Stimulated activated CD8-positive, alpha-beta memory T cell treated with anti-CD3 and anti-CD28 coated beads, Interleukin-15, amount 100 ng/mL, for 48 hours (primary cell): ENCODE measurements at regions not wholly inside any gene's neighbourhood (a gene's known extent, or its start where the extent isn't known, plus 50 kb on each side); places are given as distances from the start of the nearest gene placed in this dataset.

Experiments used
- DNase-seq, 2 donors: peaks; one replicate each; pipeline ENCODE4 v3.0.0-alpha.2; 2020; ENCODE audit warnings: low read depth in 2 of 2

DNA sequence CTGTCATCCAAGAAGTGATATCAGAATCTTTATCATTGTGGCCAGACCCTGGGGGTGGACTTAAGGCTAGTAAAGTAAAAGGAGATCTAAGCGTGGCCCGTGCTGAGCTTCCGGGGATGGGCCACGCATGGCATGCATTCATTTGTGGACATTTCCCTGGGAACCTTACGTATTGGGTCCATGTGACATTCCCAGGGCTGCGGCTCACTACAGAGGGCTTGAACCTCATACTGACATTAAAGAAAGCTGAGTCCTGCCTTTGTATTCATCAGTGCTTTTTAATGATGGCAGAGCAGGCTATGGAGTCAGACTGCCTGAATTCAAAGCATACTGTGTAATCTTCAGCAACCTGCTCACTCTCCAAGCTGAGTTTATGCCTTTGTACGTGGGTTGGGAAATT lies 152.2 kb upstream of the AFDN start:
- DNase-seq: no peak

DNA sequence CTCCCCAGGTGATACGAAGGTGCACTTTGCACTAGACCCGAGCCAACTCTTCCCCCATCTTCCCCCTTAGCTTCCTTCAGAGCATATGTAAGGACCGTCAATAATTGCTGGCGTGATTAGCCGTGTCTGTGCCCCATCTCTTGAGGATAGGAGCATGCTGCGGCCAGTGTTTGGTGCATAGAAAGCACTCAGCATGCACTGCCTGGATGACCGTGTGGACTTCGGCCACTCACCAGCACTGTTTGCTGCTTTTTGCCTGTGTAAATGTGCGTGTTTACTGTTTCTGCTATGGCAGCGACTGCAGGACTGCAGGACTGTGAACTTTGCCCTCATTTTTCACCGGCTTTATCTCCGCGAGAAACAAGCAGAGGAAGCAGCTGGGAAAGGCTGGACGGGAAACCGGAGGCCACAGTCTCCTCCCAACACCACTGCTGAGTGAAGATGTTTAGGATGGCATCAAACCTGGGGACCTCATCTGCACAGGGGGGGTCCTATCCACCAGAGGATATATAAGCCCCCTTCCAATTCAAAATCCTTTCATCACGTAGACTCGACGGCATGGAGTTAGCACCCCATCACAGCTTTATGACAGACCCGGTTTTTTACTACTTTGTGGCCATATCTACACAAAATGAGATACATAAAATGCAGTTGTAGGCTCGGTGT lies 150.6 kb upstream of the AFDN start:
- no peak for DNase-seq

DNA sequence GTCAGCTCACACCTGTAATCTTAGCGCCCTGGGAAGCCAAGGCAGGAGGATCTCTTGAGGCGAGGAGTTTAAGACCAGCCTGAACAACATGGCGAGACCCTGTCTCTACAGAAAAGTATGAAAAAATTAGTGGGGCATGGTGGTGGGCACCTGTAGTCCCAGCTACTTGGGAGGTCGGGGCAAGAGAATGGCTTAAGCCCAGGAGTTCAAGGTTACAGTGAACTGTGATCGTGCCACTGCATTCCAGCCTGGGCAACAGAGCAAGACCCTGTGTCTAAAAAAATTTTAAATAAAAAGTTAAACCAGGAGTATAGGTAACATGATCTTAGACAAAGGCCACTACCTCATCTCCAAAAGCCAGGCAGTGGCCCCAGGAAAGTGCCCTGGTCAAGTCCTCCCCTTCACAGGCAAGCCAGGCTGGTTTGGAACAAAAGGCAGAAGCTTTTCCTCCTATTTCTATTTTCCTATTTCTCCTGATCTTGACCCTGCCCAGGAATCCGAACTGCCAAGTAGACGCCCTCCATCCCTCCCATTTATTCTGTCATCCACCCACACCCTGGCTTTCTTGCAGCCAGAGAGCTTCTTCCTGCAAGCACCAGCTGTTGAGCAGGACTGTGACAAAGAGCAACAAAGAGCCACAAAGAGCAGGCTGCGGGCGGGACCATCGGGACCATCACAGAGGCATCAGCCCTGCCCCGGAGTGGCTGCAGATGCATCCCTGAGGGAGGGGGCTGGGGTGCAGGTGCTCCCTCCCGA lies 149.9 kb upstream of the AFDN start:
- DNase-seq: no peak

GRCh38 chr6:167677422-167677789 lies 149.3 kb upstream of the AFDN start:
- DNase-seq: no peak

GRCh38 chr6:167678102-167679101 lies 148.3 kb upstream of the AFDN start:
- no peak for DNase-seq

GRCh38 chr6:167679122-167679736 lies 147.5 kb upstream of the AFDN start:
- DNase-seq: no peak

DNA sequence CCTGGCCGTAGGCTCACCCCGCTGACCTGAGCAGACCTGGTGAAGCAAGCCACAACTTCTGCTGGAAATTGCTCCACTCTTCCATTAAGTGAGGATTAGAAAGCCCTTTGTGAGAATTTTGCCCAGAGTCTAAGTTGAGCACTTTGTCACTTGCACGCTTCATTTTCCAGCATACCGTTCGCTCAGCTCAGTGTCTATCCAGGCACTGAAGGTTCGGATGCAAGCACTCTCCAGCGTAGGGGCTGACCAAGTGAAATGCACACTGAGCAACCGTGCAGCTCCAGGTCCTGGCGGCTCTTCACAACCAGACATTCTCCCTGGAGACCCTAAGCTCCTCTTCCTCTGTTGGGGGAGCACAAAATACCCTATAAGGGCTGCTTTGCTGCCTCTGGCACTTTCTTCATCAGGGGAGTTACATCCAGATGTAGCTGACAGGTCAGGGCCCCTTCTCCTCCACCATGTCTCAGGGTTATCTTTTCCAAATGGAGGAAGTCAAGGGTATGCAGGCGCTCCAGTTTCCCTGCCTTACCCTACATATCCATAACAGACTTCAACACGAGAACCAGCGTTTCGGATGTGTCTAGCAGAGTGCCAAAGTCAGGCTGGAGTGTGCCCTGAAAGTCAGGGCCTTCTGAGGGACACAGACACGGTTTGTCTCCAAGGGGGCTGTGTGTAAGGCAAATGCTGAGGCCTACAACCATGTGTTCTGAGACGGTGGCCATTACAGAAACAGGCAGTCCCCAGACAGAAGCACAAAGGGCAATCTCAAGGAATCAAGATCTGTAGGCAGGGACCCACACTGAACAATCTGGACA lies 146.7 kb upstream of the AFDN start:
- no peak for DNase-seq

DNA sequence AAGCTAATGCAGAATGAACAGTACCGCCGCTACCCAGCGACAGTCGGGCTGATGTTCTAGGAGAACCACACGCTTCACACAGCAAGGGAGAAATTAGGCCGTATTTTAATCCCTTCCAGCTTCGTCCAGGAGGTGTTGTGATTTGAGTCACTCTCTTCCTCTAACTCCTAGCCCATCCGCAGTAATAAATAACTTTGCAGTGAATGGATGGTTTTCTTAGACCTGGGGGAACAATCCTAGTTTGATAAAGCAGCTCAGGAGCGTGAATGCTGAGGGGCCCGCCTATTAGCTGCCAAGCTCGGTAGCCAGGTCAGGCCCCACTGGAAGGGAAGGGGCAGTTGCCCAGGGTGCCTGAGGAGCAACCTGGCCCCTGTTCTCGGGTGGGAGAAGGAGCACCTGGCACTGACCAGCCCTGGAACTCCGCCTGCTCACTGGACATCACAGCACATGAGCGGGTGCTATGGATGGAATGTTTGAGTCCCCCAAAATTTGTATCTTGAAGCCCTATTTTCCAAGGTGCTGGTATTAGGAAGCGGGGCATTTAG lies 146.0 kb upstream of the AFDN start:
- DNase-seq: no peak

DNA sequence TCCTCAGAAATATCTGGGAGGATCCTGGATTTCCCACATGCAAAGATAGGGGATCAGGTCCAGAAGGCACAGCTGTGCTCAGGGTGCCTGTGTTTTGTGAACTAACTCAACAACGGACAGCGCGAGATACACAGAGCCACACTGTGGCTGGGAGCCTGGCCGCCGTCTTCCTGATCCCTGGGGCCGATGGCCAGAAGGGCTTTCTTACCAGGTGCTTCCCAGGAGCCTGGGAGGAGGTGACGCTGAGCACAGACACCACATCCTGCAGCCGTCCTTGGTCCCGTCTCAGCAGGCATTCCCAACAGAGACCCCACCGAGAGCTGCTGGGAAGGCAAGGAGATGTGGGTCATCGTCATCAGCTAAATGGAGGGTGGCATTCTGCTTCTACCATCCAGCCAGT lies 144.6 kb upstream of the AFDN start:
- no peak for DNase-seq

GRCh38 chr6:167682546-167683027 lies 144.1 kb upstream of the AFDN start:
- no peak for DNase-seq

- no peak for DNase-seq
Observed at GRCh38 chr6:167683028-167683862, 143.5 kb upstream of the AFDN start.

DNA sequence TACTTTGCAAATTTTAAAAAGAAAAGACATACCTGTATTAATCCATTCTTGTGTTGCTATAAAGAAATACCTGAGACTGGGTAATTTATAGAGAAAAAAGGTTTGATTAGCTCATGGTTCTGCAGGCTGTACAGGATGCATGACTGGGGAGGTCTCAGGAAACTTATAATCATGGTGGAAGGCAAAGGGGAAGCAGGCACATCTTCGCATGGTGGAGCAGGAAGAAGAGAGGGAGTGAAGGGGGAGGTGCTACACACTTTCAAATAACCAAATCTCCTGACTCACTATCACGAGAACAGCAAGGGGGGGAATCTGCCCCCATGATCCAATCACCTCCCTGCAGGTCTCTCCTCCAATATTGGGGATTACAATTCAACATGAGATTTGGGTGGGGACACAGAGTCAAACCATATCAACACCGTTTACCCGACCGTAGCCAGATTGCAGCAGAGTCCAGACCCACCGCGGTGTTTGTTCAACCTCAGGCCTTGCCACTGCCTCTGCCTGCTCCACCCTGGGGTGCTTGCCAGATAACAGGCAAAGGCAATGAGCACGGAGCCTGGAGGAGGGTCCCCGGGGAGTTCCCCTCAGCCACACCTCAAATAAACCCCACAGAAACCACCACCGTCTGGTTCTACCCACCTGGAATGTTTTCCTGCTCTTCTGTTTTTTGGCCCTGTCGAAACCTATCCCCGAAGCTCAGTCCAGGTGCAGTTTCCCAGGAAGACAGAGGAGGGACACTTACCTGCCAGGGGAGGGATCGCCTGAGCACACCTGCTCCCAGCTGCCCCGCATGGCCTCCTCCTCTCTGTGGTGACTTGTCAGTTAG lies 142.2 kb upstream of the AFDN start:
- no peak for DNase-seq

DNA sequence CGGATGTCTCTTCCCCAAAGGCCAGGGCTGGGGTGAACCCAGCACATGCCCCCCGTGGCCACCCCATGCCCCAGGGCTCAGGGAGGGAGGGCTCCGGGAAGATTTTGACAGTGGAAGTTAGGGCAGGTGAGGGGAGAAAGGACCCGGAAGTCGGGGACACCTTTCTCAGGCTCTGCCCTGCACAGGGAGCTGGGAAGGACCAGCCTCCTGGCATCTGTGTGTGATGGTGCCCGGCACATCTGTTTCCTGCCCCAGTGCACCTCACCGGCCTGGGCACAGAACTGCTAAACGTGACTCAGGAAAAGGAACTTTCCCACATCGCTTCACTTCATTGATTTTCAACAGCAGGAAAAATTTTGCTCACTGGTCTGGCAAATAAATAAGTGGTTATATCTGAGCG lies 141.1 kb upstream of the AFDN start:
- no peak for DNase-seq

DNA sequence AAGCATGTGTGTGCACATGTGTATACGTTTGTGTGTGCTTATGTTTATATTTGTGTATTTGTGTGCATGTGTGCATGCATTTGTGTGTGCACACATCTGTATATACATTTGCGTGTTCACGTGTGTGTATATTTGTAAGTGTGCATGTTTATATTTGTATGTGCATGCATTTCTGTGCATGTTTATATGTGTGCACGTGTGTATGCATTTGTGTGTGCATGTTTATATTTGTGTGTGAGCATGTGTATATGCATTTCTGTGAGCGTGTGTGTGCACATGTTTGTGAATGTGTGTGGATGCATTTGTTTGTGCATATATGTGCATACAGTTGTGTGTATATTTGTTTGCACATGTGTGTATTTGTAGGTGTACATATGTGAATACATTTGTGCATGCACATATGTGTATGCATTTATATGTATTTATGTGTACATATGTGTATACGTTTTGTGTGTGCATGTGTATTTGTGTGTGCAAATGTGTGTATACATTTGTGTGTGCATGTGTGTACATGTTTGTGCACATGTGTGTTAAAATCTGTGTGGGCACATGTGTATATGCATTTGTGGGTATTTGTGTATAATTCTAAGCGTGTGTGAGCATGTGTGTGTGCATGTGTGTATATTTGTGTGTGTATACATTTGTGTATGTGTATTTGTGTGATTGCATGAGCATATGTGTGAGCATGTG lies 140.4 kb upstream of the AFDN start:
- DNase-seq: no peak

DNA sequence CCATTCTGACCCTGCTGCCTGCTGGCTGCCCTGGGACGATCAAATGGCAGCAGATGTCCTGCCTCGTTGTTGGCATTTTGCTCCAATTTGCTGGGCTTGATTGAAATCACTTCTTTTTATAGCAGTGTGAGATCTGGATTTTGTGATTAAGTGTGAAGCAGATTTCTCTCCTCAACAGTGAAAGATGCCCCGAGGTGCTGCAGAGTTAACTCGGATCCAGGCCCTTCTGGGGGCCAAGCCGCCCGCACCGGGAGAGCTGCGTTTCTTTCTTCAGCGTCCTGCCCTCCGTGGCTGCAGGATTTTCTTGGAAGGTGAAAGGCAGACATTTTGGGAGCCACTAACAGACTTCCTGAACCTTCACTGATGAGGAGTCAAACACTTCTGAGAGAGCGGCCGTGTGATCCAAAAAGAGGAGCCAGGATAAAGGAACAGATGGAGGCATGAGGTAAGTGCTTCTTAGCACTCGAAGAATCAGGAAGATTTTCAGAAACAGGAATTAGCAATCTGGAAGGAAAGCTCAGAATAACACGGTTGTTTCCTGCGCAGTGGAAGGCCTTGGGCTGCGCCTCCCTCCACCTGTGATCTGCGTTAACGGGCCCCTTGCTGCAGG lies 139.5 kb upstream of the AFDN start:
- no peak for DNase-seq

- no peak for DNase-seq
Observed at GRCh38 chr6:167688123-167688522, 138.6 kb upstream of the AFDN start.

- no peak for DNase-seq
Observed at GRCh38 chr6:167689278-167689677, 137.4 kb upstream of the AFDN start.

DNA sequence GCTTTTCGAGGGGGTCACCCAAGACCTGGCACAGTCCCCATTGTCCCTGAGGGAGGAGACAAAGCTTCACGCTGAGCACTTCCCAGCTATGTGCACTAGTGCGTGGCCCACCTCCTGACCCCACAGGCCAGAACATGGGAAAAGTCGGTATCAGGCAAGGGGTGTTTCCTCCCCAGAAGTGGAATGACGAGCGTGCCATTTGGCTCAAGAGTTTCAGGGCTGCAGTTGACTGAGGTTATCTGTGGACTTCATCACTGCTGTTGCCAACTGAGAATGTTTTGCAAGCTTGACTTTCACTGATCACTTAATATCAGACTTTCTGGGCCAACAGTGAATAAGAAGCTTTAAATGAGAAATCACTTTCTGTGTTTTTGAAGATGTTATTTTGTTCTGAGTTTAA lies 137.0 kb upstream of the AFDN start:
- DNase-seq: no peak
